ENCODE measurements at regions not wholly inside any gene's neighbourhood (a gene's known extent, or its start where the extent isn't known, plus 50 kb on each side); places are given as distances from the start of the nearest gene placed in this dataset.

GRCh38 chr10:29856295-29856694 lies 203.1 kb downstream of the JCAD start:
- no peak for DNase-seq (ENCODE audit: low read depth)

- DNase-seq (ENCODE audit: low read depth): no peak
Observed at GRCh38 chr10:29853913-29854312, 205.5 kb downstream of the JCAD start.

- DNase-seq (ENCODE audit: low read depth): no peak
Observed at GRCh38 chr10:29851241-29851640, 208.1 kb downstream of the JCAD start.

- DNase-seq (ENCODE audit: low read depth): no peak
Observed at GRCh38 chr10:29850371-29850770, 209.0 kb downstream of the JCAD start.

GRCh38 chr10:29849886-29850285 lies 209.5 kb downstream of the JCAD start:
- DNase-seq (ENCODE audit: low read depth): no peak

- peak; percentile 88 for DNase-seq (ENCODE audit: low read depth)
Observed at GRCh38 chr10:29849126-29849833, 210.1 kb downstream of the JCAD start.

- DNase-seq (ENCODE audit: low read depth): no peak
Observed at GRCh38 chr10:29846881-29847280, 212.1 kb upstream of the SVIL start.

- no peak for DNase-seq (ENCODE audit: low read depth)
Observed at GRCh38 chr10:29845166-29845565, 210.4 kb upstream of the SVIL start.

- DNase-seq (ENCODE audit: low read depth): no peak
Observed at GRCh38 chr10:29843143-29843542, 208.4 kb upstream of the SVIL start.

GRCh38 chr10:29841724-29842649 lies 207.2 kb upstream of the SVIL start:
- no peak for DNase-seq (ENCODE audit: low read depth)

GRCh38 chr10:29840516-29841276 lies 205.9 kb upstream of the SVIL start:
- no peak for DNase-seq (ENCODE audit: low read depth)

- DNase-seq (ENCODE audit: low read depth): no peak
Observed at GRCh38 chr10:29839826-29840515, 205.2 kb upstream of the SVIL start.

GRCh38 chr10:29838539-29838938 lies 203.8 kb upstream of the SVIL start:
- no peak for DNase-seq (ENCODE audit: low read depth)

GRCh38 chr10:29837586-29837985 lies 202.8 kb upstream of the SVIL start:
- no peak for DNase-seq (ENCODE audit: low read depth)

GRCh38 chr10:29836396-29836795 lies 201.6 kb upstream of the SVIL start:
- no peak for DNase-seq (ENCODE audit: low read depth)

- no peak for DNase-seq (ENCODE audit: low read depth)
Observed at GRCh38 chr10:29835055-29835454, 200.3 kb upstream of the SVIL start.

GRCh38 chr10:29830531-29831512 lies 196.1 kb upstream of the SVIL start:
- no peak for DNase-seq (ENCODE audit: low read depth)

GRCh38 chr10:29829776-29830175 lies 195.0 kb upstream of the SVIL start:
- DNase-seq (ENCODE audit: low read depth): no peak

GRCh38 chr10:29828956-29829355 lies 194.2 kb upstream of the SVIL start:
- no peak for DNase-seq (ENCODE audit: low read depth)

- DNase-seq (ENCODE audit: low read depth): no peak
Observed at GRCh38 chr10:29828440-29828894, 193.7 kb upstream of the SVIL start.

- DNase-seq (ENCODE audit: low read depth): no peak
Observed at GRCh38 chr10:29827512-29827911, 192.7 kb upstream of the SVIL start.
